Effector memory CD8-positive, alpha-beta T cell (primary cell): ENCODE measurements at regions not wholly inside any gene's neighbourhood (a gene's known extent, or its start where the extent isn't known, plus 50 kb on each side); places are given as distances from the start of the nearest gene placed in this dataset.
"Not testable (repeated sequence)": the region's sequence is repeated elsewhere in the genome, so short reads cannot be mapped to it uniquely, and the experiment has no call there.

Source experiments
- ATAC-seq: fragments of 150-1000 bp; cut with Tn5 transposase; replicated peaks from 2 replicates; pipeline ENCODE4 v1.10.0; 2021; ENCODE audit warnings: mild to moderate bottlenecking, moderate library complexity
- DNase-seq, 3 experiments: peaks; one replicate each; pipeline ENCODE4 v3.0.0; 2021
- H3K27ac Mint-ChIP-seq, 2 donors: one replicate each; pipeline ENCODE4 v1.8.0; 2022; ENCODE audit warnings: mild to moderate bottlenecking in 2 of 2, mixed read lengths in 2 of 2, moderate library complexity in 2 of 2
- H3K27me3 Mint-ChIP-seq, 2 donors: one replicate each; pipeline ENCODE4 v1.8.0; 2022; ENCODE audit warnings: mixed read lengths in 2 of 2
- H3K36me3 Mint-ChIP-seq: one replicate; pipeline ENCODE4 v1.8.0; 2022; ENCODE audit warnings: mild to moderate bottlenecking, moderate library complexity, mixed read lengths; ENCODE audit not compliant: insufficient read depth
- H3K4me1 Mint-ChIP-seq, 2 donors: one replicate each; pipeline ENCODE4 v1.8.0; 2022; ENCODE audit warnings: low read depth in 2 of 2, mixed read lengths in 2 of 2
- H3K4me3 Mint-ChIP-seq, 2 donors: one replicate each; pipeline ENCODE4 v1.8.0; 2022; ENCODE audit warnings: mild to moderate bottlenecking in 2 of 2, mixed read lengths in 2 of 2, moderate library complexity in 2 of 2
- H3K9me3 Mint-ChIP-seq, 2 donors: one replicate each; pipeline ENCODE4 v1.8.0; 2022; ENCODE audit warnings: mixed read lengths in 2 of 2

GRCh38 chr1:173257805-173258204 lies 50.7 kb upstream of the TNFSF4 start:
- H3K4me3 Mint-ChIP-seq, result no peak overlapping the region
- no peaks in the 10 kb centered on the region for H3K27me3 Mint-ChIP-seq
- DNase-seq, result no peak
- ATAC-seq, result no peak
- H3K36me3 Mint-ChIP-seq, result no peaks in the 10 kb centered on the region
- H3K9me3 Mint-ChIP-seq, result peaks cover 9 to 11% of the 10 kb centered on the region in 2 donors
- peaks cover 2 to 8% of the 10 kb centered on the region in 2 donors for H3K4me1 Mint-ChIP-seq
- H3K27ac Mint-ChIP-seq, result no peak overlapping the region

- Mint-ChIP-seq H3K36me3 (no peaks in the 10 kb centered on the region), H3K9me3 (peaks cover 9 to 11% of the 10 kb centered on the region in 2 donors), H3K27me3 (no peaks in the 10 kb centered on the region), H3K4me3 (no peak overlapping the region), H3K27ac (no peak overlapping the region), H3K4me1 (peaks cover 2 to 8% of the 10 kb centered on the region in 2 donors)
- DNase-seq (no peak), ATAC-seq (no peak)
These were observed 51.5 kb upstream of the TNFSF4 start for GRCh38 chr1:173258479-173259264.

- peaks cover 9 to 11% of the 10 kb centered on the region in 2 donors for H3K9me3 Mint-ChIP-seq
- DNase-seq, ATAC-seq, H3K4me1 Mint-ChIP-seq, H3K27me3 Mint-ChIP-seq, H3K27ac Mint-ChIP-seq, H3K36me3 Mint-ChIP-seq, H3K4me3 Mint-ChIP-seq: not testable (repeated sequence)
These were observed 53.2 kb upstream of the TNFSF4 start for GRCh38 chr1:173260329-173260728.

- no peaks in the 10 kb centered on the region for H3K36me3 Mint-ChIP-seq
- DNase-seq (no peak), ATAC-seq (no peak)
- H3K4me3 Mint-ChIP-seq, result no peak overlapping the region
- no peaks in the 10 kb centered on the region for H3K27me3 Mint-ChIP-seq
- no peaks in the 10 kb centered on the region for H3K9me3 Mint-ChIP-seq
- no peak overlapping the region for H3K27ac Mint-ChIP-seq
- H3K4me1 Mint-ChIP-seq, result peaks cover 3 to 4% of the 10 kb centered on the region in 2 donors
These were observed 59.7 kb upstream of the TNFSF4 start for GRCh38 chr1:173266841-173267240.

GRCh38 chr1:173267453-173267945 lies 60.4 kb upstream of the TNFSF4 start:
- H3K9me3 Mint-ChIP-seq, result no peaks in the 10 kb centered on the region
- no peak overlapping the region for H3K4me3 Mint-ChIP-seq
- ATAC-seq, result no peak
- peak overlapping the region; percentile 2 to 9 for H3K27ac Mint-ChIP-seq
- H3K27me3 Mint-ChIP-seq, result no peaks in the 10 kb centered on the region
- H3K36me3 Mint-ChIP-seq, result no peaks in the 10 kb centered on the region
- peaks cover 3 to 4% of the 10 kb centered on the region in 2 donors for H3K4me1 Mint-ChIP-seq
- DNase-seq, result no peak

GRCh38 chr1:173268261-173268660 lies 61.1 kb upstream of the TNFSF4 start:
- ATAC-seq, result no peak
- no peaks in the 10 kb centered on the region for H3K36me3 Mint-ChIP-seq
- no peaks in the 10 kb centered on the region for H3K27me3 Mint-ChIP-seq
- H3K4me1 Mint-ChIP-seq, result peaks cover 3 to 4% of the 10 kb centered on the region in 2 donors
- no peak overlapping the region for H3K4me3 Mint-ChIP-seq
- DNase-seq, result no peak
- H3K27ac Mint-ChIP-seq, result peak overlapping the region in 1 of 2 donors; percentile 2
- H3K9me3 Mint-ChIP-seq, result no peaks in the 10 kb centered on the region

GRCh38 chr1:173268786-173269277 lies 61.7 kb upstream of the TNFSF4 start:
- no peaks in the 10 kb centered on the region for H3K9me3 Mint-ChIP-seq
- no peak for ATAC-seq

GRCh38 chr1:173269490-173270230 lies 62.5 kb upstream of the TNFSF4 start:
- ATAC-seq (no peak), DNase-seq (no peak)

More at GRCh38 chr1:173268786-173269277, 61.7 kb upstream of the TNFSF4 start:
- no peaks in the 10 kb centered on the region for H3K36me3 Mint-ChIP-seq
- H3K27ac Mint-ChIP-seq, result no peak overlapping the region
- peaks cover 3 to 4% of the 10 kb centered on the region in 2 donors for H3K4me1 Mint-ChIP-seq
- no peaks in the 10 kb centered on the region for H3K27me3 Mint-ChIP-seq
- H3K4me3 Mint-ChIP-seq, result no peak overlapping the region
- no peak for DNase-seq

GRCh38 chr1:173270243-173270642 lies 63.1 kb upstream of the TNFSF4 start:
- H3K27me3 Mint-ChIP-seq, result no peaks in the 10 kb centered on the region

More at GRCh38 chr1:173269490-173270230, 62.5 kb upstream of the TNFSF4 start:
- Mint-ChIP-seq H3K4me1 (peaks cover 3 to 4% of the 10 kb centered on the region in 2 donors), H3K9me3 (no peaks in the 10 kb centered on the region), H3K27ac (no peak overlapping the region), H3K4me3 (no peak overlapping the region), H3K27me3 (no peaks in the 10 kb centered on the region), H3K36me3 (no peaks in the 10 kb centered on the region)

GRCh38 chr1:173271021-173271420 lies 63.9 kb upstream of the TNFSF4 start:
- not testable (repeated sequence) for H3K9me3 Mint-ChIP-seq, DNase-seq, H3K4me1 Mint-ChIP-seq, H3K27me3 Mint-ChIP-seq, ATAC-seq, H3K36me3 Mint-ChIP-seq, H3K4me3 Mint-ChIP-seq, H3K27ac Mint-ChIP-seq

More at GRCh38 chr1:173270243-173270642, 63.1 kb upstream of the TNFSF4 start:
- DNase-seq (no peak), ATAC-seq (no peak)
- Mint-ChIP-seq H3K36me3 (no peaks in the 10 kb centered on the region), H3K4me3 (no peak overlapping the region), H3K4me1 (peaks cover 3 to 4% of the 10 kb centered on the region in 2 donors), H3K9me3 (no peaks in the 10 kb centered on the region), H3K27ac (no peak overlapping the region)

GRCh38 chr1:173275496-173275895 lies 68.4 kb upstream of the TNFSF4 start:
- DNase-seq, result no peak
- Mint-ChIP-seq H3K4me3 (no peak overlapping the region), H3K27me3 (no peaks in the 10 kb centered on the region), H3K36me3 (no peaks in the 10 kb centered on the region), H3K27ac (no peak overlapping the region), H3K4me1 (peaks cover 0 to 5% of the 10 kb centered on the region in 2 donors), H3K9me3 (peaks cover 0 to 6% of the 10 kb centered on the region in 2 donors)
- ATAC-seq, result no peak

GRCh38 chr1:173276922-173277800 lies 70.0 kb upstream of the TNFSF4 start:
- Mint-ChIP-seq H3K4me3 (no peak overlapping the region), H3K9me3 (peaks cover 0 to 6% of the 10 kb centered on the region in 2 donors), H3K36me3 (no peaks in the 10 kb centered on the region), H3K4me1 (peaks cover 4 to 11% of the 10 kb centered on the region in 2 donors), H3K27ac (no peak overlapping the region), H3K27me3 (no peaks in the 10 kb centered on the region)
- ATAC-seq, result no peak
- no peak for DNase-seq
